Iris pigment epithelial cell (primary cell): ENCODE measurements at regions not wholly inside any gene's neighbourhood (a gene's known extent, or its start where the extent isn't known, plus 50 kb on each side); places are given as distances from the start of the nearest gene placed in this dataset.
A peak's percentile ranks its signal among the peaks of the same experiment; 100 is the strongest.
"Not testable (repeated sequence)": the region's sequence is repeated elsewhere in the genome, so short reads cannot be mapped to it uniquely, and the experiment has no call there.

Source experiments
- DNase-seq: peaks from one replicate; pipeline ENCODE4 v3.0.0-alpha.2; 2011; ENCODE audit warnings: low read depth

- DNase-seq: no peak
Observed at GRCh38 chr7:122248472-122248871, 56.1 kb downstream of the FEZF1 start.

- DNase-seq: not testable (repeated sequence)
Observed at GRCh38 chr7:122238729-122239128, 65.8 kb downstream of the FEZF1 start.

GRCh38 chr7:122238297-122238696, 66.3 kb downstream of the FEZF1 start:
- not testable (repeated sequence) for DNase-seq

- DNase-seq: no peak
Observed at GRCh38 chr7:122225874-122226273, 78.7 kb downstream of the FEZF1 start.

- peak; percentile 24 for DNase-seq
Observed at GRCh38 chr7:122219253-122219865, 75.3 kb upstream of the AASS start.

- peak; percentile 58 for DNase-seq
Observed at GRCh38 chr7:122217125-122217524, 73.1 kb upstream of the AASS start.

- peak; percentile 27 for DNase-seq
Observed at GRCh38 chr7:122212754-122213153, 68.7 kb upstream of the AASS start.

- no peak for DNase-seq
Observed at GRCh38 chr7:122211362-122211761, 67.3 kb upstream of the AASS start.

GRCh38 chr7:122206985-122207384, 62.9 kb upstream of the AASS start:
- no peak for DNase-seq

GRCh38 chr7:122203814-122204213, 59.8 kb upstream of the AASS start:
- DNase-seq: no peak

- DNase-seq: no peak
Observed at GRCh38 chr7:122200888-122201287, 56.8 kb upstream of the AASS start.

GRCh38 chr7:122199171-122199570, 55.1 kb upstream of the AASS start:
- DNase-seq: peak; percentile 40

GRCh38 chr7:122198581-122198980, 54.5 kb upstream of the AASS start:
- no peak for DNase-seq
